ENCODE measurements at regions not wholly inside any gene's neighbourhood (a gene's known extent, or its start where the extent isn't known, plus 50 kb on each side); places are given as distances from the start of the nearest gene placed in this dataset.

DNA sequence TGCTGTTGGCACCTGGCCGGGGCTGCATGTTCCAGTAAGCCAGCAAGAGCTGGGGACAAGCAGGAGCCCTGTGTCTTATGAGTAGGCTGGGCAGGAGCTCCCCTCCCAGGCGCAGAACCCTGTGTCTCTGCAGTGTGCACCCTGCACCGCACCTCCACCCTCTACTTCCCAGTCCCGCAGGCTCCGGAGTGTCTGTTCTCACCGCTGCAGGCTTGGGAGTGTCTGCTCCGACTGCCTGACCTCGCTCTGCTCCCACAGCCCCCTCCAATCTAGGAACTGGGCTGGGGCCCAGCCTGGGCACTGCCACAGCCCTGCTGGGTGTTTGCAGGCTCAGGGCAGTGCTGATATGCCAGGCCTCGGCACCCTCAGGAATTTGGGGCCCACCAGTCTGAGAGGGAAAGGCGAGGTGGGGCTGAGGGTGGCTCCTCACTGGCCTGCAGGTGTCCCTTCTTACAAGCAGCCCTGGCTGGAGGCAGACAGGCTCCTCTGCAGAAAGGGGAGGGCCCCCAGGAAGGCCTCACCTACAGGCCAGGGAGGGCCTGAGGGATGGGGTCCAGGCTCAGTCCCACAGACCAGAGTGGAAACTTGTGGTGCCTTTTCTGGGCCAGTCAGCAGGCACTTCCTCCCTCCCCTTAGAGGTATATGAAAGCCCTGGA, 871.6 kb upstream of the GJE1 start:
- TF ChIP-seq POLR2AphosphoS5 (IDR thresholded peaks at IDR 0.05): no peak
- TF ChIP-seq, protein P1, sequence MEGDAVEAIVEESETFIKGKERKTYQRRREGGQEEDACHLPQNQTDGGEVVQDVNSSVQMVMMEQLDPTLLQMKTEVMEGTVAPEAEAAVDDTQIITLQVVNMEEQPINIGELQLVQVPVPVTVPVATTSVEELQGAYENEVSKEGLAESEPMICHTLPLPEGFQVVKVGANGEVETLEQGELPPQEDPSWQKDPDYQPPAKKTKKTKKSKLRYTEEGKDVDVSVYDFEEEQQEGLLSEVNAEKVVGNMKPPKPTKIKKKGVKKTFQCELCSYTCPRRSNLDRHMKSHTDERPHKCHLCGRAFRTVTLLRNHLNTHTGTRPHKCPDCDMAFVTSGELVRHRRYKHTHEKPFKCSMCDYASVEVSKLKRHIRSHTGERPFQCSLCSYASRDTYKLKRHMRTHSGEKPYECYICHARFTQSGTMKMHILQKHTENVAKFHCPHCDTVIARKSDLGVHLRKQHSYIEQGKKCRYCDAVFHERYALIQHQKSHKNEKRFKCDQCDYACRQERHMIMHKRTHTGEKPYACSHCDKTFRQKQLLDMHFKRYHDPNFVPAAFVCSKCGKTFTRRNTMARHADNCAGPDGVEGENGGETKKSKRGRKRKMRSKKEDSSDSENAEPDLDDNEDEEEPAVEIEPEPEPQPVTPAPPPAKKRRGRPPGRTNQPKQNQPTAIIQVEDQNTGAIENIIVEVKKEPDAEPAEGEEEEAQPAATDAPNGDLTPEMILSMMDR (IDR thresholded peaks at IDR 0.05): no peak
- no peak for TF ChIP-seq POLR2A (IDR thresholded peaks at IDR 0.05)
